PC-9 (cell line): ENCODE measurements at regions not wholly inside any gene's neighbourhood (a gene's known extent, or its start where the extent isn't known, plus 50 kb on each side); places are given as distances from the start of the nearest gene placed in this dataset.

Source experiments
- BruUV-seq: library from RNA; stranded (reverse); fragments of 400-500 nt; replicated peaks from 2 replicates; lab custom pipeline; 2021; lab: Mats Ljungman, UMichigan
- CTCF ChIA-PET: fragments of 300-600 bp; sonication (Branson Sonifier 250); formaldehyde crosslinking; loops from one replicate; lab custom pipeline; 2022; ENCODE audit warnings: antibody characterized with exemption; lab: Charles Lee
- POLR2A ChIA-PET: fragments of 300-600 bp; sonication (Branson Sonifier 250); formaldehyde crosslinking; loops from one replicate; lab custom pipeline; 2022; ENCODE audit warnings: antibody characterized with exemption; ENCODE audit not compliant: unreplicated experiment; lab: Charles Lee
- DNase-seq, 2 experiments: peaks; one replicate each; pipeline versions ENCODE4 v3.0.0 to v3.0.0-alpha.2; 2015 to 2022; ENCODE audit warnings: mixed read lengths in 1 of 2
- H2AFZ ChIP-seq: fragments of 200-600 bp; sonication (generic); 2 replicates; pipeline ENCODE4 v1.8.1; 2017; ENCODE audit warnings: antibody characterized with exemption
- H3F3A ChIP-seq: fragments of 200-600 bp; sonication (generic); 2 replicates; pipeline ENCODE4 v1.8.1; 2017; ENCODE audit warnings: antibody characterized with exemption, mild to moderate bottlenecking, low read depth; ENCODE audit not compliant: insufficient read depth
- H3K27ac ChIP-seq: fragments of 200-600 bp; sonication (generic); 2 replicates; pipeline ENCODE4 v1.6.1; 2016; ENCODE audit warnings: mixed run types
- H3K27me3 ChIP-seq: fragments of 200-600 bp; sonication (generic); 2 replicates; pipeline ENCODE4 v1.6.1; 2016; ENCODE audit warnings: low read depth, mixed run types; ENCODE audit not compliant: insufficient read depth
- H3K36me3 ChIP-seq: fragments of 200-600 bp; sonication (generic); 2 replicates; pipeline ENCODE4 v1.6.1; 2016; ENCODE audit warnings: low read depth, mixed run types
- H3K4me1 ChIP-seq: fragments of 200-600 bp; sonication (generic); replicated peaks from 2 replicates; pipeline ENCODE4 v1.6.1; 2016; ENCODE audit warnings: mixed run types; ENCODE audit not compliant: insufficient read depth
- H3K4me2 ChIP-seq: fragments of 200-600 bp; sonication (generic); 2 replicates; pipeline ENCODE4 v1.6.1; 2017; ENCODE audit warnings: mixed run types
- H3K4me3 ChIP-seq: fragments of 200-600 bp; sonication (generic); 2 replicates; pipeline ENCODE4 v1.6.1; 2016; ENCODE audit warnings: mixed run types
- H3K79me2 ChIP-seq: fragments of 200-600 bp; sonication (generic); 2 replicates; pipeline ENCODE4 v1.6.1; 2017; ENCODE audit warnings: low read depth, mixed run types
- H3K9me2 ChIP-seq: fragments of 200-600 bp; sonication (generic); 2 replicates; pipeline ENCODE4 v1.8.1; 2017; ENCODE audit warnings: mild to moderate bottlenecking; ENCODE audit not compliant: insufficient read depth
- H3K9me3 ChIP-seq: fragments of 200-600 bp; sonication (generic); 2 replicates; pipeline ENCODE4 v1.8.1; 2016; ENCODE audit warnings: low read depth; ENCODE audit not compliant: insufficient read depth
- H4K20me1 ChIP-seq: fragments of 200-600 bp; sonication (generic); 2 replicates; pipeline ENCODE4 v1.8.1; 2017; ENCODE audit not compliant: insufficient read depth
- EZH2 ChIP-seq: fragments of 200-600 bp; sonication (generic); IDR thresholded peaks from 2 replicates; pipeline ENCODE4 v1.8.0; 2017; ENCODE audit warnings: antibody characterized with exemption, low read depth
- intact Hi-C: fragments of 100-400 bp; cut with micrococcal nuclease; formaldehyde crosslinking; loops from one replicate; pipeline ENCODE4 v1.10.0; 2022; ENCODE audit not compliant: unreplicated experiment
- TF ChIP-seq, protein P1 (sequence below): fragments of 200-600 bp; sonication (generic); conservative IDR thresholded peaks from 2 replicates; pipeline ENCODE4 v1.6.1; 2017; ENCODE audit warnings: mixed run types, antibody characterized with exemption, mild to moderate bottlenecking, moderate library complexity

DNA sequence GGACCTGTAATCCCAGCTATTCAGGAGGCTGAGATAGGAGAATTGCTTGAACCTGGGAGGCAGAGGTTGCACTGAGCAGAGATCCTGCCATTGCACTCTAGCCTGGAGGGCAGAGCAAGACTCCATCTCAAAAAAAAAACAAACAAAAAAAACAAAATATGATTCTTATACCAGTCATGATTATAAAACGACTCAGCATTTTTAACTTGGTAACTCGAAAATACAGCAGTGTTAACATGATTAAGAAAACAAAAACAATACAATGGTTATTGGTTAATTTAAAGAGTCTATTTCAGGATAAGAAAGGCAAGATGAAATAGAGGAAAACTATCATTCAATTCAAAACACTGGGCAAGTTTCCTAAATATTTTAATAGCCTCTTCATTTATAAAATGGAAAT lies 865.3 kb downstream of the PCDH7 start:
- H3F3A ChIP-seq, result no peaks in the 10 kb centered on the region
- no peaks in the 10 kb centered on the region for H4K20me1 ChIP-seq
- DNase-seq, result no peak
- no peak overlapping the region for H3K27ac ChIP-seq
- POLR2A ChIA-PET, result no interaction called here
- intact Hi-C loops, result no loop called here
- BruUV-seq, result no TSS peak
- H3K4me3 ChIP-seq, result no peak overlapping the region
- no peak overlapping the region for H3K4me2 ChIP-seq
- no peaks in the 10 kb centered on the region for H3K27me3 ChIP-seq
- no peaks in the 10 kb centered on the region for H3K4me1 ChIP-seq
- no peak overlapping the region for H2AFZ ChIP-seq
- CTCF ChIA-PET, result no interaction called here
- TF ChIP-seq EZH2, result no peak
- TF ChIP-seq, protein P1, sequence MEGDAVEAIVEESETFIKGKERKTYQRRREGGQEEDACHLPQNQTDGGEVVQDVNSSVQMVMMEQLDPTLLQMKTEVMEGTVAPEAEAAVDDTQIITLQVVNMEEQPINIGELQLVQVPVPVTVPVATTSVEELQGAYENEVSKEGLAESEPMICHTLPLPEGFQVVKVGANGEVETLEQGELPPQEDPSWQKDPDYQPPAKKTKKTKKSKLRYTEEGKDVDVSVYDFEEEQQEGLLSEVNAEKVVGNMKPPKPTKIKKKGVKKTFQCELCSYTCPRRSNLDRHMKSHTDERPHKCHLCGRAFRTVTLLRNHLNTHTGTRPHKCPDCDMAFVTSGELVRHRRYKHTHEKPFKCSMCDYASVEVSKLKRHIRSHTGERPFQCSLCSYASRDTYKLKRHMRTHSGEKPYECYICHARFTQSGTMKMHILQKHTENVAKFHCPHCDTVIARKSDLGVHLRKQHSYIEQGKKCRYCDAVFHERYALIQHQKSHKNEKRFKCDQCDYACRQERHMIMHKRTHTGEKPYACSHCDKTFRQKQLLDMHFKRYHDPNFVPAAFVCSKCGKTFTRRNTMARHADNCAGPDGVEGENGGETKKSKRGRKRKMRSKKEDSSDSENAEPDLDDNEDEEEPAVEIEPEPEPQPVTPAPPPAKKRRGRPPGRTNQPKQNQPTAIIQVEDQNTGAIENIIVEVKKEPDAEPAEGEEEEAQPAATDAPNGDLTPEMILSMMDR, result no peak
- H3K79me2 ChIP-seq, result no peaks in the 10 kb centered on the region
- H3K9me2 ChIP-seq, result no peaks in the 10 kb centered on the region
- no peaks in the 10 kb centered on the region for H3K9me3 ChIP-seq
- H3K36me3 ChIP-seq, result no peaks in the 10 kb centered on the region

GRCh38 chr4:31592293-31592692 lies 872.1 kb downstream of the PCDH7 start:
- Histone ChIP-seq H3K9me2 (no peaks in the 10 kb centered on the region), H3K4me1 (no peaks in the 10 kb centered on the region), H3K79me2 (no peaks in the 10 kb centered on the region), H3K4me2 (no peak overlapping the region), H3K27ac (no peak overlapping the region), H2AFZ (no peak overlapping the region), H3K4me3 (no peak overlapping the region), H3K27me3 (no peaks in the 10 kb centered on the region), H4K20me1 (no peaks in the 10 kb centered on the region), H3F3A (no peaks in the 10 kb centered on the region), H3K36me3 (no peaks in the 10 kb centered on the region), H3K9me3 (no peaks in the 10 kb centered on the region)
- DNase-seq, result no peak
- CTCF ChIA-PET, result no interaction called here
- POLR2A ChIA-PET, result no interaction called here
- intact Hi-C loops, result no loop called here
- no TSS peak for BruUV-seq
- TF ChIP-seq, protein P1, result no peak
- TF ChIP-seq EZH2, result no peak

DNA sequence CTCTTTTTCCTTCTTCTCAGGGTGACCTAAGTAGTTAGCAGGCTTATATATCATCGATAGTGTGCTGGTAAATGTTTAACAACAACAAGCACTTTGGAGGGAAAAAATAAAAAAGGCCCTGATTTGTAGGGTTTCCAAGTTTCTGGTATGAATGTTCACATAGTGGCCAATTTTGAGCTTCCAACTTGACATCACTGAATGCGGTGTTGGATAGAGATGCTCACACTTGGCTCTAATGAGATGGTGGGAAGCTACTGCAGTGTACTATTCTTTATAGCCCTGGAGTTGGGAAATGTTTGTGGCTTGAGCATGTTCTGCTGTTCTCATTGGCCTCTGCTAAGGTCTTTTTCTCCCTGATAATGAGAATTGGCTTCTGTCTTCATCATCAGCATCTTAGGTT lies 875.3 kb downstream of the PCDH7 start:
- no peaks in the 10 kb centered on the region for H3K9me3 ChIP-seq
- no peak for DNase-seq
- H3K4me3 ChIP-seq, result no peak overlapping the region
- no peaks in the 10 kb centered on the region for H3F3A ChIP-seq
- no peak for TF ChIP-seq EZH2
- TF ChIP-seq, protein P1, result no peak
- H2AFZ ChIP-seq, result no peak overlapping the region
- H3K9me2 ChIP-seq, result no peaks in the 10 kb centered on the region
- H3K27me3 ChIP-seq, result no peaks in the 10 kb centered on the region
- no peaks in the 10 kb centered on the region for H3K4me1 ChIP-seq
- BruUV-seq, result no TSS peak
- no peaks in the 10 kb centered on the region for H3K79me2 ChIP-seq
- POLR2A ChIA-PET, result no interaction called here
- intact Hi-C loops, result no loop called here
- no peaks in the 10 kb centered on the region for H4K20me1 ChIP-seq
- CTCF ChIA-PET, result no interaction called here
- no peaks in the 10 kb centered on the region for H3K36me3 ChIP-seq
- H3K27ac ChIP-seq, result no peak overlapping the region
- no peak overlapping the region for H3K4me2 ChIP-seq
